Endodermal cell (in vitro differentiated cells): ENCODE measurements at regions not wholly inside any gene's neighbourhood (a gene's known extent, or its start where the extent isn't known, plus 50 kb on each side); places are given as distances from the start of the nearest gene placed in this dataset.

Experiments
- DNase-seq: peaks from one replicate; pipeline ENCODE4 v3.0.0-alpha.2; 2017
- H3K27ac ChIP-seq: 2 replicates; pipeline ENCODE4 v1.5.1; 2013; ENCODE audit warnings: mild to moderate bottlenecking, low read depth, low read length, moderate library complexity
- H3K27me3 ChIP-seq: 2 replicates; pipeline ENCODE4 v1.6.1; 2013; ENCODE audit warnings: mild to moderate bottlenecking, low read length, moderate library complexity; ENCODE audit not compliant: insufficient read depth, control insufficient read depth, poor library complexity, severe bottlenecking
- H3K36me3 ChIP-seq: 2 replicates; pipeline ENCODE4 v1.7.0; 2013; ENCODE audit warnings: mild to moderate bottlenecking, low read length, moderate library complexity; ENCODE audit not compliant: control insufficient read depth, insufficient read depth
- H3K4me1 ChIP-seq: one replicate; pipeline ENCODE4 v1.7.0; 2013; ENCODE audit warnings: low read length; ENCODE audit not compliant: control insufficient read depth, insufficient read depth
- H3K4me3 ChIP-seq: 2 replicates; pipeline ENCODE4 v1.5.1; 2013; ENCODE audit warnings: mild to moderate bottlenecking, low read length, moderate library complexity
- H3K9ac ChIP-seq: 2 replicates; pipeline ENCODE4 v1.6.1; 2013; ENCODE audit warnings: mild to moderate bottlenecking, low read length, moderate library complexity; ENCODE audit not compliant: poor library complexity, severe bottlenecking; ENCODE audit errors: extremely low read depth
- H3K9me3 ChIP-seq: 2 replicates; pipeline ENCODE4 v1.6.1; 2013; ENCODE audit warnings: mild to moderate bottlenecking, low read length, moderate library complexity; ENCODE audit not compliant: control insufficient read depth
- H3K27ac Mint-ChIP-seq: 2 replicates; pipeline ENCODE4 v1.8.0; 2020; ENCODE audit warnings: mixed read lengths
- H3K27me3 Mint-ChIP-seq: 2 replicates; pipeline ENCODE4 v1.8.0; 2021; ENCODE audit warnings: mild to moderate bottlenecking, mixed read lengths; ENCODE audit not compliant: insufficient read depth
- H3K36me3 Mint-ChIP-seq: 2 replicates; pipeline ENCODE4 v1.8.0; 2020; ENCODE audit warnings: low read depth, mixed read lengths
- H3K4me1 Mint-ChIP-seq: 2 replicates; pipeline ENCODE4 v1.8.0; 2020; ENCODE audit warnings: mixed read lengths
- H3K4me3 Mint-ChIP-seq: 2 replicates; pipeline ENCODE4 v1.8.0; 2020; ENCODE audit warnings: mild to moderate bottlenecking, moderate library complexity, mixed read lengths
- H3K9me3 Mint-ChIP-seq: 2 replicates; pipeline ENCODE4 v1.8.0; 2020; ENCODE audit warnings: mild to moderate bottlenecking, mixed read lengths
- CTCF ChIP-seq: fragments of 200-600 bp; sonication (generic); conservative IDR thresholded peaks from 2 replicates; pipeline ENCODE4 v1.5.0; 2021; ENCODE audit warnings: antibody characterized with exemption, mild to moderate bottlenecking
- WGBS, 2 experiments: methylation state at CpG; one replicate each; pipeline versions ENCODE4 v1.1.5 to v1.1.7; 2013; ENCODE audit warnings: missing lambda C conversion rate in 2 of 2, mixed read lengths in 1 of 2; ENCODE audit not compliant: insufficient coverage in 1 of 2, insufficient read length in 1 of 2; 5-methylcytosine and 5-hydroxymethylcytosine counted together

GRCh38 chr1:242856289-242856688, 331.8 kb upstream of the PLD5 start:
- Histone ChIP-seq H3K9ac (no peak overlapping the region), H3K36me3 (no peaks in the 10 kb centered on the region), H3K9me3 (no peaks in the 10 kb centered on the region), H3K4me3 (no peak overlapping the region), H3K27me3 (peaks cover 45% of the 10 kb centered on the region), H3K27ac (no peak overlapping the region), H3K4me1 (no peaks in the 10 kb centered on the region)
- TF ChIP-seq CTCF, result no peak
- DNase-seq, result no peak
- Mint-ChIP-seq H3K36me3 (no peaks in the 10 kb centered on the region), H3K27ac (no peak overlapping the region), H3K27me3 (peaks cover 7% of the 10 kb centered on the region), H3K4me1 (no peaks in the 10 kb centered on the region), H3K9me3 (no peaks in the 10 kb centered on the region), H3K4me3 (no peak overlapping the region)
- WGBS, 2 experiments, result 71 to 91% methylated on average over 1 to 4 of the region's 4 CpGs

GRCh38 chr1:242854466-242854865, 330.0 kb upstream of the PLD5 start:
- Histone ChIP-seq H3K9ac (no peak overlapping the region), H3K36me3 (no peaks in the 10 kb centered on the region), H3K4me3 (no peak overlapping the region), H3K27me3 (peaks cover 43% of the 10 kb centered on the region), H3K9me3 (no peaks in the 10 kb centered on the region), H3K4me1 (no peaks in the 10 kb centered on the region), H3K27ac (no peak overlapping the region)
- H3K27ac Mint-ChIP-seq, result no peak overlapping the region
- no peak overlapping the region for H3K4me3 Mint-ChIP-seq
- no peaks in the 10 kb centered on the region for H3K4me1 Mint-ChIP-seq
- peaks cover 7% of the 10 kb centered on the region for H3K27me3 Mint-ChIP-seq
- no peak for DNase-seq
- 90% methylated on average over 2 to 3 of the region's 3 CpGs for WGBS, 2 experiments
- H3K9me3 Mint-ChIP-seq, result peaks cover 2% of the 10 kb centered on the region
- H3K36me3 Mint-ChIP-seq, result no peaks in the 10 kb centered on the region
- TF ChIP-seq CTCF, result no peak

GRCh38 chr1:242847390-242847993, 323.0 kb upstream of the PLD5 start:
- Histone ChIP-seq H3K27me3 (peaks cover 7% of the 10 kb centered on the region), H3K9me3 (no peaks in the 10 kb centered on the region), H3K4me3 (no peak overlapping the region), H3K9ac (no peak overlapping the region), H3K27ac (no peak overlapping the region), H3K36me3 (no peaks in the 10 kb centered on the region), H3K4me1 (no peaks in the 10 kb centered on the region)
- WGBS, 2 experiments, result 41 to 44% methylated on average over 2 of the region's 3 CpGs
- no peak for TF ChIP-seq CTCF
- no peaks in the 10 kb centered on the region for H3K27me3 Mint-ChIP-seq
- DNase-seq, result no peak
- H3K4me3 Mint-ChIP-seq, result no peak overlapping the region
- no peaks in the 10 kb centered on the region for H3K4me1 Mint-ChIP-seq
- H3K9me3 Mint-ChIP-seq, result peaks cover 2% of the 10 kb centered on the region
- H3K36me3 Mint-ChIP-seq, result no peaks in the 10 kb centered on the region
- H3K27ac Mint-ChIP-seq, result no peak overlapping the region
